ENCODE measurements at regions not wholly inside any gene's neighbourhood (a gene's known extent, or its start where the extent isn't known, plus 50 kb on each side); places are given as distances from the start of the nearest gene placed in this dataset.
A peak's percentile ranks its signal among the peaks of the same experiment; 100 is the strongest.
"Not testable (repeated sequence)": the region's sequence is repeated elsewhere in the genome, so short reads cannot be mapped to it uniquely, and the experiment has no call there.

GRCh38 chr12:10453-10852 is 56.1 kb upstream of the IQSEC3 start:
- DNase-seq: not testable (repeated sequence)

- not testable (repeated sequence) for DNase-seq
These were observed 55.4 kb upstream of the IQSEC3 start for GRCh38 chr12:10879-11812.

GRCh38 chr12:12306-12705 is 54.3 kb upstream of the IQSEC3 start:
- not testable (repeated sequence) for DNase-seq

- not testable (repeated sequence) for DNase-seq
These were observed 53.6 kb upstream of the IQSEC3 start for GRCh38 chr12:12725-13640.

GRCh38 chr12:13841-14240 is 52.7 kb upstream of the IQSEC3 start:
- DNase-seq: peak; percentile 28

GRCh38 chr12:14696-15095 is 51.9 kb upstream of the IQSEC3 start:
- not testable (repeated sequence) for DNase-seq

- DNase-seq: not testable (repeated sequence)
These were observed 51.2 kb upstream of the IQSEC3 start for GRCh38 chr12:15381-15780.

GRCh38 chr12:16019-16418 is 50.5 kb upstream of the IQSEC3 start:
- DNase-seq: not testable (repeated sequence)

GRCh38 chr12:16541-16940 is 50.0 kb upstream of the IQSEC3 start:
- DNase-seq: not testable (repeated sequence)
